GM12878 (cell line): ENCODE measurements at regions not wholly inside any gene's neighbourhood (a gene's known extent, or its start where the extent isn't known, plus 50 kb on each side); places are given as distances from the start of the nearest gene placed in this dataset.

Experiments used
- ATAC-seq: fragments of 200-7000 bp; cut with Tn5 transposase; 3 replicates; pipeline ENCODE4 v1.9.1; 2020; ENCODE audit warnings: mild to moderate bottlenecking, moderate library complexity
- BruUV-seq: library from RNA; stranded (reverse); fragments of 400-500 nt; replicated peaks from 2 replicates; lab custom pipeline; 2021; lab: Mats Ljungman, UMichigan
- CTCF ChIA-PET: fragments of 300-600 bp; sonication (Branson Sonifier 250); formaldehyde crosslinking; extraction: SDS; loops from one replicate; lab custom pipeline; 2021; ENCODE audit warnings: inconsistent platforms; lab: Yijun Ruan, JAX
- POLR2A ChIA-PET: fragments of 350-600 bp; formaldehyde crosslinking; extraction: SDS; loops from one replicate; lab custom pipeline; 2021; ENCODE audit warnings: inconsistent platforms; lab: Charles Lee
- RAD21 ChIA-PET: fragments of 300-600 bp; sonication (Branson Sonifier 250); formaldehyde crosslinking; loops from one replicate; lab custom pipeline; 2023; ENCODE audit warnings: antibody characterized with exemption; ENCODE audit not compliant: unreplicated experiment; lab: Charles Lee
- SMC1A ChIA-PET: fragments of 300-600 bp; sonication (Branson Sonifier 250); formaldehyde crosslinking; loops from one replicate; lab custom pipeline; 2023; ENCODE audit not compliant: unreplicated experiment, uncharacterized antibody; lab: Charles Lee
- DNase-seq: peaks from one replicate; pipeline ENCODE4 v3.0.0-alpha.2; 2011; ENCODE audit warnings: low read depth, low spot score
- FAIRE-seq: peaks from 3 replicates; lab custom pipeline; 2011; peaks lifted over from hg19 to GRCh38; lab: Jason Lieb, UNC
- H2AFZ ChIP-seq: 2 replicates; pipeline ENCODE4 v1.6.0; 2011; ENCODE audit warnings: low read depth, low read length, control low read depth; ENCODE audit not compliant: control insufficient read depth
- H3K27ac ChIP-seq: 2 replicates; pipeline ENCODE4 v1.5.1; 2011; ENCODE audit warnings: control low read depth; ENCODE audit not compliant: control insufficient read depth, insufficient read depth
- H3K27me3 ChIP-seq, 2 experiments: replicated peaks in 1 of 2; 2 replicates each; pipeline versions ENCODE4 v1.6.0 to v1.6.1; 2011; ENCODE audit warnings: low read length in 1 of 2; ENCODE audit not compliant: control insufficient read depth in 2 of 2, insufficient read depth in 2 of 2
- H3K36me3 ChIP-seq, 2 experiments: 2 replicates each; pipeline ENCODE4 v1.5.1; 2011; ENCODE audit warnings: low read length in 1 of 2; ENCODE audit not compliant: control insufficient read depth in 2 of 2, insufficient read depth in 2 of 2
- H3K4me1 ChIP-seq: 2 replicates; pipeline ENCODE4 v1.6.1; 2011; ENCODE audit warnings: mild to moderate bottlenecking, low read length, moderate library complexity, mixed read lengths; ENCODE audit not compliant: control insufficient read depth, insufficient read depth
- H3K4me2 ChIP-seq: 2 replicates; pipeline ENCODE4 v1.6.0; 2011; ENCODE audit warnings: control low read depth; ENCODE audit not compliant: control insufficient read depth, insufficient read depth
- H3K4me3 ChIP-seq: fragments of 200-600 bp; sonication (generic); 2 replicates; pipeline ENCODE4 v1.5.1; 2016
- H3K79me2 ChIP-seq: 2 replicates; pipeline ENCODE4 v1.6.0; 2011; ENCODE audit warnings: low read length; ENCODE audit not compliant: control insufficient read depth, insufficient read depth
- H3K9ac ChIP-seq: 2 replicates; pipeline ENCODE4 v1.8.0; 2011; ENCODE audit warnings: low read length, control low read depth, mixed read lengths; ENCODE audit not compliant: control insufficient read depth, insufficient read depth
- H3K9me3 ChIP-seq: replicated peaks from 3 replicates; pipeline ENCODE4 v1.5.1; 2011; ENCODE audit warnings: mild to moderate bottlenecking, low read length; ENCODE audit not compliant: control insufficient read depth, insufficient read depth
- H4K20me1 ChIP-seq: 2 replicates; pipeline ENCODE4 v1.6.0; 2011; ENCODE audit not compliant: control insufficient read depth, insufficient read depth
- BMI1 ChIP-seq: fragments of 450-650 bp; IDR thresholded peaks from 2 replicates; pipeline ENCODE4 v1.6.1; 2016; ENCODE audit warnings: mild to moderate bottlenecking, moderate library complexity, borderline replicate concordance
- CBFB ChIP-seq: IDR thresholded peaks from 2 replicates; pipeline ENCODE4 v1.6.1; 2016; ENCODE audit warnings: antibody characterized with exemption, low read depth
- CBX5 ChIP-seq: sonication (generic); IDR thresholded peaks from 2 replicates; pipeline ENCODE4 v1.6.1; 2016; ENCODE audit warnings: low read depth, moderate library complexity, mild to moderate bottlenecking, inconsistent platforms
- E4F1 ChIP-seq: fragments of 450-650 bp; IDR thresholded peaks from 2 replicates; pipeline ENCODE4 v1.6.1; 2018; ENCODE audit warnings: borderline replicate concordance, mild to moderate bottlenecking; ENCODE audit not compliant: partially characterized antibody
- HDGF ChIP-seq: fragments of 450-650 bp; IDR thresholded peaks from 2 replicates; pipeline ENCODE4 v1.6.1; 2016; ENCODE audit warnings: antibody characterized with exemption
- IKZF2 ChIP-seq, 2 experiments: fragments of 450-650 bp; IDR thresholded peaks; 2 replicates each; pipeline ENCODE4 v1.6.1; 2017; ENCODE audit warnings: mild to moderate bottlenecking in 2 of 2, moderate library complexity in 2 of 2
- MTA2 ChIP-seq: fragments of 450-650 bp; IDR thresholded peaks from 2 replicates; pipeline ENCODE4 v1.6.1; 2016; ENCODE audit warnings: low read depth, mild to moderate bottlenecking, moderate library complexity
- PAX5 ChIP-seq: IDR thresholded peaks from 2 replicates; pipeline ENCODE4 v1.6.1; 2011; ENCODE audit warnings: low read depth, low read length, borderline replicate concordance
- POLR2AphosphoS5 ChIP-seq: IDR thresholded peaks from 2 replicates; pipeline ENCODE4 v1.6.1; 2011; ENCODE audit warnings: mild to moderate bottlenecking, low read length, inconsistent platforms
- RCOR1 ChIP-seq: conservative IDR thresholded peaks from 2 replicates; pipeline ENCODE4 v1.6.1; 2012; ENCODE audit warnings: low read depth, low read length, improper control_type of control experiment
- SIX5 ChIP-seq: IDR thresholded peaks from 2 replicates; pipeline ENCODE4 v1.6.1; 2011; ENCODE audit warnings: mild to moderate bottlenecking, low read depth, low read length, moderate library complexity; ENCODE audit not compliant: severe bottlenecking
- ZSCAN29 ChIP-seq: fragments of 450-650 bp; IDR thresholded peaks from 2 replicates; pipeline ENCODE4 v1.6.1; 2017; ENCODE audit warnings: mild to moderate bottlenecking, moderate library complexity
- WGBS: methylation state at CpG from one replicate; pipeline ENCODE4 v1.1.6; 2016; ENCODE audit warnings: low lambda C conversion rate; ENCODE audit not compliant: insufficient replicate concordance, insufficient coverage; ENCODE audit errors: missing lambda C conversion rate; 5-methylcytosine and 5-hydroxymethylcytosine counted together
- in situ Hi-C: fragments of 300-500 bp; cut with MboI; formaldehyde crosslinking; loops from 9 replicates; pipeline ENCODE4 v1.14.3; 2018; ENCODE audit warnings: mixed read lengths
- intact Hi-C: fragments of 100-400 bp; cut with micrococcal nuclease; formaldehyde crosslinking; loops from one replicate; pipeline ENCODE4 v1.14.2; 2022; ENCODE audit not compliant: unreplicated experiment

- Histone ChIP-seq H3K4me3 (no peak overlapping the region), H3K9ac (no peak overlapping the region), H2AFZ (no peak overlapping the region), H4K20me1 (no peaks in the 10 kb centered on the region), H3K79me2 (no peaks in the 10 kb centered on the region), H3K4me2 (no peak overlapping the region), H3K36me3 (no peaks in the 10 kb centered on the region), H3K27ac (no peak overlapping the region), H3K4me1 (no peaks in the 10 kb centered on the region), H3K9me3 (no peaks in the 10 kb centered on the region; the same call in 2 of the 3 replicates), H3K27me3 (no peaks in the 10 kb centered on the region)
- ChIA-PET CTCF (no interaction called here), RAD21 (no interaction called here), SMC1A (no interaction called here), POLR2A (no interaction called here)
- ATAC-seq (no peak), DNase-seq (no peak), FAIRE-seq (no peak)
- no TSS peak for BruUV-seq
- in situ Hi-C loops, result no loop called here
- TF ChIP-seq MTA2 (no peak), PAX5 (no peak), SIX5 (no peak), ZSCAN29 (no peak), CBX5 (no peak), HDGF (no peak), POLR2AphosphoS5 (no peak), E4F1 (no peak), RCOR1 (no peak), IKZF2 (IDR thresholded peaks at IDR 0.05) (no peak), BMI1 (no peak), CBFB (no peak)
- intact Hi-C loops, result no loop called here
- 13% methylated on average over 9 of the region's 9 CpGs for WGBS
Observed at GRCh38 chr6:167579806-167580618, 246.7 kb upstream of the AFDN start.
